ENCODE measurements at regions not wholly inside any gene's neighbourhood (a gene's known extent, or its start where the extent isn't known, plus 50 kb on each side); places are given as distances from the start of the nearest gene placed in this dataset.

- TF ChIP-seq, protein P1, sequence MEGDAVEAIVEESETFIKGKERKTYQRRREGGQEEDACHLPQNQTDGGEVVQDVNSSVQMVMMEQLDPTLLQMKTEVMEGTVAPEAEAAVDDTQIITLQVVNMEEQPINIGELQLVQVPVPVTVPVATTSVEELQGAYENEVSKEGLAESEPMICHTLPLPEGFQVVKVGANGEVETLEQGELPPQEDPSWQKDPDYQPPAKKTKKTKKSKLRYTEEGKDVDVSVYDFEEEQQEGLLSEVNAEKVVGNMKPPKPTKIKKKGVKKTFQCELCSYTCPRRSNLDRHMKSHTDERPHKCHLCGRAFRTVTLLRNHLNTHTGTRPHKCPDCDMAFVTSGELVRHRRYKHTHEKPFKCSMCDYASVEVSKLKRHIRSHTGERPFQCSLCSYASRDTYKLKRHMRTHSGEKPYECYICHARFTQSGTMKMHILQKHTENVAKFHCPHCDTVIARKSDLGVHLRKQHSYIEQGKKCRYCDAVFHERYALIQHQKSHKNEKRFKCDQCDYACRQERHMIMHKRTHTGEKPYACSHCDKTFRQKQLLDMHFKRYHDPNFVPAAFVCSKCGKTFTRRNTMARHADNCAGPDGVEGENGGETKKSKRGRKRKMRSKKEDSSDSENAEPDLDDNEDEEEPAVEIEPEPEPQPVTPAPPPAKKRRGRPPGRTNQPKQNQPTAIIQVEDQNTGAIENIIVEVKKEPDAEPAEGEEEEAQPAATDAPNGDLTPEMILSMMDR (IDR thresholded peaks at IDR 0.05), result no peak
- H3K36me3 ChIP-seq, result no peaks in the 10 kb centered on the region
- H3K9me3 ChIP-seq, result peaks cover 0 to 6% of the 10 kb centered on the region in 2 donors
- DNase-seq (ENCODE audit: low spot score), result no peak
- H3K27ac ChIP-seq, result no peak overlapping the region
- H3K4me3 ChIP-seq, result no peak overlapping the region
- H3K27me3 ChIP-seq, result no peaks in the 10 kb centered on the region
- H3K4me1 ChIP-seq, result no peaks in the 10 kb centered on the region
Measured at GRCh38 chr9:83146325-83146724, 83.4 kb upstream of the RASEF start.

GRCh38 chr9:83144492-83144891 is 81.5 kb upstream of the RASEF start:
- TF ChIP-seq, protein P1 (IDR thresholded peaks at IDR 0.05), result no peak
- H3K27ac ChIP-seq, result no peak overlapping the region
- no peak overlapping the region for H3K4me3 ChIP-seq
- peaks cover 0 to 6% of the 10 kb centered on the region in 2 donors for H3K9me3 ChIP-seq
- no peaks in the 10 kb centered on the region for H3K27me3 ChIP-seq
- no peaks in the 10 kb centered on the region for H3K36me3 ChIP-seq
- no peak for DNase-seq (ENCODE audit: low spot score)
- no peaks in the 10 kb centered on the region for H3K4me1 ChIP-seq

- no peaks in the 10 kb centered on the region for H3K27me3 ChIP-seq
- H3K36me3 ChIP-seq, result no peaks in the 10 kb centered on the region
- H3K9me3 ChIP-seq, result peaks cover 0 to 2% of the 10 kb centered on the region in 2 donors
- no peaks in the 10 kb centered on the region for H3K4me1 ChIP-seq
- H3K27ac ChIP-seq, result no peak overlapping the region
- DNase-seq (ENCODE audit: low spot score), result no peak
- no peak overlapping the region for H3K4me3 ChIP-seq
- TF ChIP-seq, protein P1 (IDR thresholded peaks at IDR 0.05), result no peak
Measured at GRCh38 chr9:83142389-83142788, 79.4 kb upstream of the RASEF start.

DNA sequence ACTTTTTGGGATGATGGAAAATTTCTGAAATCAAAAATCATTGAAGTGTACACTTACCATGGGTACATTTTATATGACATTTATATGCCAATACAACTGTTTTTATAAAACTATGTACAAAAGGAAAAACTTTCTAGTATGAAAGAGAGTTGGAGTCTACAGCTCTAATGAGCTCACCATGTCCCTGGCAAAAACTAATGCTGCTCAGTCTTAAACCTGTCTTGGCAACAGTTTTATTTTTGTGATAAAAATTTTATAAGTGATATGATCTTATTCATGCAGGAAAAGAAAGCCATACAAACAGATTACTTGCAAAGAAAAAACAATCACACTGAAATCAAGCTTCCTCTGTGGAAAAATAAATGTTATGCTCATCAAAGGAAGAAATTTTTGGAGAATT is 78.9 kb upstream of the RASEF start:
- Histone ChIP-seq H3K27ac (no peak overlapping the region), H3K4me3 (no peak overlapping the region), H3K4me1 (no peaks in the 10 kb centered on the region), H3K9me3 (no peaks in the 10 kb centered on the region), H3K36me3 (no peaks in the 10 kb centered on the region), H3K27me3 (no peaks in the 10 kb centered on the region)
- no peak for DNase-seq (ENCODE audit: low spot score)
- TF ChIP-seq, protein P1 (IDR thresholded peaks at IDR 0.05), result no peak

DNA sequence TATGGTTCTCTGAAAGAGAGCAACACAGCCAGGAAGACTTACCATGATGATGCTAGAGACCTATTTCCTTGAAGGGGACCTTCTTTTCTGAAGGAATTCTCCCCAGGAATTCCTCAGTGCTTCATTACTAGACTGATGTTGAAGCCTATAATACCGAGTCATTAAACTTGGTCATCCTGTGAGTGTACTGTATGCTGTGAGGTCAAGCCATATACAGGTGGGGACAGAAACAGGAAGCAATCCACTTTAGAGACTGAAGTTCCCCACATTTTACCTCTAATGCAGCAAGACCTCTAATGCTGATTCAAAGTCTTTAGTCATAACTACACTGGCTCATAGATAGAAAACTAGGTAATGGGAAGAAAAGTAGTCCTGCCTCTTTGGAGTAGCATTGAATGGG is 77.1 kb upstream of the RASEF start:
- Histone ChIP-seq H3K36me3 (no peaks in the 10 kb centered on the region), H3K9me3 (no peaks in the 10 kb centered on the region), H3K4me3 (no peak overlapping the region)

More for the DNA sequence above, 77.1 kb upstream of the RASEF start:
- Histone ChIP-seq H3K4me1 (no peaks in the 10 kb centered on the region), H3K27ac (no peak overlapping the region), H3K27me3 (no peaks in the 10 kb centered on the region)
- DNase-seq (ENCODE audit: low spot score), result no peak
- TF ChIP-seq, protein P1 (IDR thresholded peaks at IDR 0.05), result no peak

Data from right atrium auricular region (tissue), 2 donors.